Epidermal melanocyte (primary cell): ENCODE measurements at regions not wholly inside any gene's neighbourhood (a gene's known extent, or its start where the extent isn't known, plus 50 kb on each side); places are given as distances from the start of the nearest gene placed in this dataset.
"Not testable (repeated sequence)": the region's sequence is repeated elsewhere in the genome, so short reads cannot be mapped to it uniquely, and the experiment has no call there.

Experiments used
- DNase-seq: peaks from one replicate; pipeline ENCODE4 v3.0.0; 2011; ENCODE audit warnings: low spot score; ENCODE audit not compliant: insufficient read length

- DNase-seq = no peak
Observed at GRCh38 chr7:67466109-67466508, 469.5 kb downstream of the TYW1 start.

- DNase-seq = no peak
Observed at GRCh38 chr7:67470256-67470751, 473.7 kb downstream of the TYW1 start.

GRCh38 chr7:67475293-67475692 lies 478.7 kb downstream of the TYW1 start:
- DNase-seq = no peak

GRCh38 chr7:67478066-67478465 lies 481.4 kb downstream of the TYW1 start:
- no peak for DNase-seq

GRCh38 chr7:67484244-67484751 lies 487.7 kb downstream of the TYW1 start:
- peak; percentile 37 for DNase-seq

GRCh38 chr7:67486401-67486800 lies 489.8 kb downstream of the TYW1 start:
- DNase-seq = no peak

GRCh38 chr7:67487316-67487715 lies 490.7 kb downstream of the TYW1 start:
- DNase-seq = no peak

- DNase-seq = no peak
Observed at GRCh38 chr7:67489881-67490280, 493.2 kb downstream of the TYW1 start.

- DNase-seq = no peak
Observed at GRCh38 chr7:67493366-67493765, 496.7 kb downstream of the TYW1 start.

GRCh38 chr7:67496589-67496988 lies 500.0 kb downstream of the TYW1 start:
- no peak for DNase-seq

GRCh38 chr7:67497914-67498313 lies 501.3 kb downstream of the TYW1 start:
- DNase-seq = not testable (repeated sequence)

GRCh38 chr7:67502929-67503328 lies 506.3 kb downstream of the TYW1 start:
- no peak for DNase-seq

- no peak for DNase-seq
Observed at GRCh38 chr7:67505449-67505848, 508.8 kb downstream of the TYW1 start.

GRCh38 chr7:67512481-67512880 lies 515.8 kb downstream of the TYW1 start:
- no peak for DNase-seq

GRCh38 chr7:67518580-67518979 lies 521.9 kb downstream of the TYW1 start:
- DNase-seq = no peak

- no peak for DNase-seq
Observed at GRCh38 chr7:67519171-67519570, 522.5 kb downstream of the TYW1 start.

- no peak for DNase-seq
Observed at GRCh38 chr7:67522504-67522903, 525.9 kb downstream of the TYW1 start.

GRCh38 chr7:67523713-67524112 lies 527.1 kb downstream of the TYW1 start:
- DNase-seq = no peak

- no peak for DNase-seq
Observed at GRCh38 chr7:67525588-67525987, 529.0 kb downstream of the TYW1 start.

- no peak for DNase-seq
Observed at GRCh38 chr7:67535241-67535989, 538.8 kb downstream of the TYW1 start.

- DNase-seq = no peak
Observed at GRCh38 chr7:67542916-67543315, 546.3 kb downstream of the TYW1 start.

GRCh38 chr7:67547183-67547907 lies 550.7 kb downstream of the TYW1 start:
- no peak for DNase-seq

- no peak for DNase-seq
Observed at GRCh38 chr7:67549126-67549525, 552.5 kb downstream of the TYW1 start.
